Kidney (tissue), 13 donors: ENCODE measurements at regions not wholly inside any gene's neighbourhood (a gene's known extent, or its start where the extent isn't known, plus 50 kb on each side); places are given as distances from the start of the nearest gene placed in this dataset.

Source experiments
- DNase-seq, 5 donors: peaks; one replicate each; pipeline ENCODE4 v3.0.0-alpha.2; 2013 to 2020
- FAIRE-seq: peaks from 2 replicates; lab custom pipeline; 2012; peaks lifted over from hg19 to GRCh38; lab: Jason Lieb, UNC
- H3K27ac ChIP-seq, 2 donors: one replicate each; pipeline ENCODE4 v1.7.0; 2013; ENCODE audit warnings: low read depth in 2 of 2, low read length in 2 of 2, inconsistent platforms in 1 of 2
- H3K27me3 ChIP-seq: one replicate; pipeline ENCODE4 v1.7.1; 2013; ENCODE audit warnings: low read length, inconsistent platforms; ENCODE audit not compliant: control insufficient read depth, insufficient read depth
- H3K36me3 ChIP-seq, 3 donors: one replicate each; pipeline versions ENCODE4 v1.7.0 to v1.7.1; 2013; ENCODE audit warnings: low read length in 3 of 3, control low read depth in 1 of 3, inconsistent platforms in 1 of 3; ENCODE audit not compliant: insufficient read depth in 3 of 3, control insufficient read depth in 2 of 3
- H3K4me1 ChIP-seq, 3 donors: one replicate each; pipeline versions ENCODE4 v1.7.0 to v1.7.1; 2013; ENCODE audit warnings: low read length in 3 of 3, inconsistent platforms in 1 of 3, low read depth in 1 of 3; ENCODE audit not compliant: control insufficient read depth in 2 of 3, insufficient read depth in 2 of 3
- H3K4me3 ChIP-seq, 3 donors: one replicate each; pipeline versions ENCODE4 v1.7.0 to v1.8.1; 2013; ENCODE audit warnings: low read length in 3 of 3, control low read depth in 1 of 3, inconsistent platforms in 1 of 3
- H3K9ac ChIP-seq, 3 donors: one replicate each; pipeline versions ENCODE4 v1.7.0 to v1.7.1; 2013; ENCODE audit warnings: low read length in 3 of 3, control low read depth in 1 of 3, inconsistent platforms in 1 of 3
- H3K9me3 ChIP-seq, 3 donors: one replicate each; pipeline versions ENCODE4 v1.7.0 to v1.7.1; 2013; ENCODE audit warnings: low read length in 3 of 3, control low read depth in 1 of 3, inconsistent platforms in 1 of 3; ENCODE audit not compliant: control insufficient read depth in 2 of 3, insufficient read depth in 1 of 3
- CTCF ChIP-seq: IDR thresholded peaks from 3 replicates; pipeline ENCODE4 v1.5.1; 2012; ENCODE audit warnings: mild to moderate bottlenecking, moderate library complexity, borderline replicate concordance; ENCODE audit not compliant: insufficient read depth; ENCODE audit errors: extremely low read depth
- intact Hi-C: fragments of 100-400 bp; cut with DNase I; formaldehyde crosslinking; loops from one replicate; pipeline ENCODE4 v1.11.1; 2022
- donor health status: control.
- donor health status: control.
- donor health status: control.
- donor health status: control.
- donor health status: control.
- donor health status: DM: yes; HTN: yes; CAD: no.
- donor health status: Normal renal cell carcinoma (clear cell type).

GRCh38 chr18:57278933-57279332, 73.4 kb upstream of the ST8SIA3 start:
- Histone ChIP-seq H3K4me1 (no peaks in the 10 kb centered on the region), H3K36me3 (no peaks in the 10 kb centered on the region), H3K9ac (no peak overlapping the region), H3K27me3 (no peaks in the 10 kb centered on the region), H3K4me3 (no peak overlapping the region), H3K27ac (no peak overlapping the region), H3K9me3 (no peaks in the 10 kb centered on the region)
- no peak for TF ChIP-seq CTCF
- no peak for FAIRE-seq
- intact Hi-C loops = no loop called here
- no peak for DNase-seq

GRCh38 chr18:57281519-57281918, 70.8 kb upstream of the ST8SIA3 start:
- TF ChIP-seq CTCF = no peak
- H3K4me1 ChIP-seq = no peaks in the 10 kb centered on the region
- no peak overlapping the region for H3K4me3 ChIP-seq
- FAIRE-seq (no peak), DNase-seq (no peak)
- intact Hi-C loops = no loop called here
- no peak overlapping the region for H3K27ac ChIP-seq
- H3K36me3 ChIP-seq = no peaks in the 10 kb centered on the region
- H3K27me3 ChIP-seq = no peaks in the 10 kb centered on the region
- H3K9ac ChIP-seq = no peak overlapping the region
- no peaks in the 10 kb centered on the region for H3K9me3 ChIP-seq

GRCh38 chr18:57286949-57287348, 65.4 kb upstream of the ST8SIA3 start:
- no peaks in the 10 kb centered on the region for H3K27me3 ChIP-seq
- H3K36me3 ChIP-seq = no peaks in the 10 kb centered on the region
- H3K27ac ChIP-seq = no peak overlapping the region
- FAIRE-seq (no peak), DNase-seq (no peak)
- H3K9me3 ChIP-seq = no peaks in the 10 kb centered on the region
- no peak for TF ChIP-seq CTCF
- H3K4me1 ChIP-seq = no peaks in the 10 kb centered on the region
- H3K4me3 ChIP-seq = no peak overlapping the region
- intact Hi-C loops = no loop called here
- H3K9ac ChIP-seq = no peak overlapping the region

GRCh38 chr18:57287766-57288165, 64.6 kb upstream of the ST8SIA3 start:
- FAIRE-seq = no peak
- Histone ChIP-seq H3K4me3 (no peak overlapping the region), H3K27me3 (no peaks in the 10 kb centered on the region), H3K36me3 (no peaks in the 10 kb centered on the region), H3K9me3 (no peaks in the 10 kb centered on the region), H3K4me1 (no peaks in the 10 kb centered on the region), H3K27ac (no peak overlapping the region), H3K9ac (no peak overlapping the region)
- no peak for DNase-seq
- intact Hi-C loops = no loop called here
- no peak for TF ChIP-seq CTCF
